HEK293 (cell line): ENCODE measurements at regions not wholly inside any gene's neighbourhood (a gene's known extent, or its start where the extent isn't known, plus 50 kb on each side); places are given as distances from the start of the nearest gene placed in this dataset.

Source experiments
- BCL11A ChIP-seq: fragments of 450-650 bp; formaldehyde crosslinking; IDR thresholded peaks from 2 replicates; pipeline ENCODE4 v1.5.1; 2016; ENCODE audit warnings: low read depth, missing biosample characterization, missing genetic modification characterization
- BCL6B ChIP-seq: fragments of 450-650 bp; formaldehyde crosslinking; IDR thresholded peaks from 2 replicates; pipeline ENCODE4 v1.5.1; 2017; ENCODE audit warnings: missing biosample characterization, missing genetic modification characterization
- ELK4 ChIP-seq: IDR thresholded peaks from 2 replicates; pipeline ENCODE4 v1.6.1; 2011; ENCODE audit warnings: mild to moderate bottlenecking, low read depth, low read length, borderline replicate concordance
- FEZF1 ChIP-seq: fragments of 450-650 bp; formaldehyde crosslinking; IDR thresholded peaks from 2 replicates; pipeline ENCODE4 v1.5.1; 2016; ENCODE audit warnings: missing biosample characterization, missing genetic modification characterization
- GLIS1 ChIP-seq: fragments of 450-650 bp; formaldehyde crosslinking; IDR thresholded peaks from 2 replicates; pipeline ENCODE4 v1.5.1; 2016; ENCODE audit warnings: missing biosample characterization, missing genetic modification characterization
- GLIS2 ChIP-seq: fragments of 450-650 bp; formaldehyde crosslinking; IDR thresholded peaks from 2 replicates; pipeline ENCODE4 v1.5.1; 2016; ENCODE audit warnings: missing biosample characterization, missing genetic modification characterization
- HOXD13 ChIP-seq: sonication (generic); formaldehyde crosslinking; IDR thresholded peaks from 2 replicates; pipeline ENCODE4 v1.8.0; 2022; ENCODE audit warnings: missing genetic modification reagents, borderline replicate concordance
- KLF9 ChIP-seq: fragments of 450-650 bp; formaldehyde crosslinking; IDR thresholded peaks from 2 replicates; pipeline ENCODE4 v1.5.1; 2016; ENCODE audit warnings: missing biosample characterization, missing genetic modification characterization, low read depth
- MYNN ChIP-seq: fragments of 450-650 bp; formaldehyde crosslinking; IDR thresholded peaks from 2 replicates; pipeline ENCODE4 v1.5.1; 2016; ENCODE audit warnings: missing biosample characterization, missing genetic modification characterization, borderline replicate concordance
- REPIN1 ChIP-seq: fragments of 450-650 bp; formaldehyde crosslinking; IDR thresholded peaks from 2 replicates; pipeline ENCODE4 v1.5.1; 2017; ENCODE audit warnings: missing biosample characterization, missing genetic modification characterization, low read depth
- ZBTB17 ChIP-seq: fragments of 450-650 bp; formaldehyde crosslinking; IDR thresholded peaks from 2 replicates; pipeline ENCODE4 v1.5.1; 2016; ENCODE audit warnings: missing biosample characterization, missing genetic modification characterization
- ZBTB44 ChIP-seq: fragments of 450-650 bp; IDR thresholded peaks from 2 replicates; pipeline ENCODE4 v1.5.1; 2018; ENCODE audit warnings: missing biosample characterization, mild to moderate bottlenecking, missing genetic modification characterization
- ZBTB8A ChIP-seq: fragments of 450-650 bp; formaldehyde crosslinking; IDR thresholded peaks from 2 replicates; pipeline ENCODE4 v1.5.1; 2016; ENCODE audit warnings: missing biosample characterization, missing genetic modification characterization
- ZEB2 ChIP-seq: fragments of 450-650 bp; formaldehyde crosslinking; IDR thresholded peaks from 2 replicates; pipeline ENCODE4 v1.5.1; 2016; ENCODE audit warnings: missing biosample characterization, missing genetic modification characterization
- ZFP3 ChIP-seq: fragments of 450-650 bp; formaldehyde crosslinking; IDR thresholded peaks from 2 replicates; pipeline ENCODE4 v1.5.1; 2016; ENCODE audit warnings: low read depth, missing biosample characterization, missing genetic modification characterization
- ZNF121 ChIP-seq: fragments of 450-650 bp; formaldehyde crosslinking; IDR thresholded peaks from 2 replicates; pipeline ENCODE4 v1.5.1; 2016; ENCODE audit warnings: missing biosample characterization, missing genetic modification characterization
- ZNF155 ChIP-seq: fragments of 450-650 bp; formaldehyde crosslinking; IDR thresholded peaks from 2 replicates; pipeline ENCODE4 v1.5.1; 2016; ENCODE audit warnings: missing biosample characterization, missing genetic modification characterization
- ZNF19 ChIP-seq: fragments of 450-650 bp; formaldehyde crosslinking; IDR thresholded peaks from 2 replicates; pipeline ENCODE4; 2016; ENCODE audit warnings: missing biosample characterization, missing genetic modification characterization, low read depth
- ZNF214 ChIP-seq: fragments of 450-650 bp; formaldehyde crosslinking; IDR thresholded peaks from 2 replicates; pipeline ENCODE4 v1.5.1; 2017; ENCODE audit warnings: missing biosample characterization, mild to moderate bottlenecking, missing genetic modification characterization, borderline replicate concordance
- ZNF23 ChIP-seq: fragments of 450-650 bp; formaldehyde crosslinking; IDR thresholded peaks from 2 replicates; pipeline ENCODE4 v1.5.1; 2016; ENCODE audit warnings: missing biosample characterization, missing genetic modification characterization, borderline replicate concordance
- ZNF248 ChIP-seq: fragments of 450-650 bp; formaldehyde crosslinking; IDR thresholded peaks from 2 replicates; pipeline ENCODE4 v1.5.1; 2017; ENCODE audit warnings: missing biosample characterization, missing genetic modification characterization
- ZNF280C ChIP-seq: fragments of 450-650 bp; formaldehyde crosslinking; IDR thresholded peaks from 2 replicates; pipeline ENCODE4 v1.5.1; 2016; ENCODE audit warnings: missing biosample characterization, missing genetic modification characterization
- ZNF324 ChIP-seq: fragments of 450-650 bp; formaldehyde crosslinking; IDR thresholded peaks from 2 replicates; pipeline ENCODE4 v1.5.1; 2016; ENCODE audit warnings: missing biosample characterization, missing genetic modification characterization
- ZNF423 ChIP-seq: fragments of 450-650 bp; formaldehyde crosslinking; IDR thresholded peaks from 2 replicates; pipeline ENCODE4 v1.5.1; 2016; ENCODE audit warnings: missing biosample characterization, missing genetic modification characterization
- ZNF513 ChIP-seq: fragments of 450-650 bp; IDR thresholded peaks from 2 replicates; pipeline ENCODE4 v1.5.1; 2018; ENCODE audit warnings: missing biosample characterization, missing genetic modification characterization
- ZNF514 ChIP-seq: fragments of 450-650 bp; formaldehyde crosslinking; IDR thresholded peaks from 2 replicates; pipeline ENCODE4 v1.5.1; 2016; ENCODE audit warnings: missing biosample characterization, missing genetic modification characterization
- ZNF544 ChIP-seq: fragments of 450-650 bp; formaldehyde crosslinking; IDR thresholded peaks from 2 replicates; pipeline ENCODE4 v1.5.0; 2017; ENCODE audit warnings: missing biosample characterization, missing genetic modification characterization
- ZNF549 ChIP-seq: fragments of 450-650 bp; IDR thresholded peaks from 2 replicates; pipeline ENCODE4 v1.5.1; 2018; ENCODE audit warnings: missing biosample characterization, missing genetic modification characterization, mild to moderate bottlenecking, inconsistent platforms, moderate library complexity
- ZNF558 ChIP-seq: fragments of 450-650 bp; formaldehyde crosslinking; IDR thresholded peaks from 2 replicates; pipeline ENCODE4 v1.5.1; 2016; ENCODE audit warnings: missing biosample characterization, missing genetic modification characterization
- ZNF596 ChIP-seq: fragments of 450-650 bp; IDR thresholded peaks from 2 replicates; pipeline ENCODE4 v1.5.0; 2018; ENCODE audit warnings: missing biosample characterization, mild to moderate bottlenecking, missing genetic modification characterization, moderate library complexity
- ZNF768 ChIP-seq: fragments of 450-650 bp; formaldehyde crosslinking; IDR thresholded peaks from 2 replicates; pipeline ENCODE4 v1.5.1; 2018; ENCODE audit warnings: missing biosample characterization, mild to moderate bottlenecking, missing genetic modification characterization
- ZXDB ChIP-seq: fragments of 450-650 bp; formaldehyde crosslinking; IDR thresholded peaks from 2 replicates; pipeline ENCODE4 v1.5.1; 2016; ENCODE audit warnings: missing biosample characterization, missing genetic modification characterization

- TF ChIP-seq ZNF280C (no peak), ZNF514 (tag by site-specific recombination) (no peak), ELK4 (no peak), ZNF214 (tag by site-specific recombination) (no peak), ZXDB (tag by site-specific recombination) (peak; percentile 32; the same call in 1 of the 2 replicates), ZNF558 (tag by site-specific recombination) (no peak), ZNF121 (tag by site-specific recombination) (no peak), ZNF513 (tag by site-specific recombination) (no peak), BCL11A (tag by site-specific recombination) (no peak), ZBTB8A (tag by site-specific recombination) (no peak), ZNF155 (no peak), MYNN (tag by site-specific recombination) (no peak), KLF9 (no peak), ZEB2 (tag by site-specific recombination) (peak; percentile 54; the same call in 1 of the 2 replicates), ZBTB44 (no peak), FEZF1 (tag by site-specific recombination) (no peak), ZNF768 (no peak), ZFP3 (tag by site-specific recombination) (no peak), HOXD13 (CRISPR knock-in tag) (no peak), ZNF324 (tag by site-specific recombination) (no peak), ZNF596 (tag by site-specific recombination) (no peak), GLIS2 (peak; percentile 68), REPIN1 (no peak), BCL6B (tag by site-specific recombination) (peak; percentile 92), GLIS1 (tag by site-specific recombination) (peak; percentile 83), ZNF19 (tag by site-specific recombination) (no peak), ZNF544 (tag by site-specific recombination) (no peak), ZNF248 (tag by site-specific recombination) (no peak), ZNF549 (no peak), ZNF23 (tag by site-specific recombination) (no peak), ZNF423 (no peak), ZBTB17 (tag by site-specific recombination) (no peak)
- TF ChIP-seq, all 188 proteins: peak for 16
Measured at GRCh38 chr11:115623021-115623451, 118.8 kb upstream of the CADM1 start (continued).
